ENCODE measurements at regions not wholly inside any gene's neighbourhood (a gene's known extent, or its start where the extent isn't known, plus 50 kb on each side); places are given as distances from the start of the nearest gene placed in this dataset.
A peak's percentile ranks its signal among the peaks of the same experiment; 100 is the strongest.

- no peak for DNase-seq
These were observed 1043.0 kb downstream of the VRK1 start for GRCh38 chr14:97840159-97840558.

GRCh38 chr14:97841762-97842161, 1044.6 kb downstream of the VRK1 start:
- no peak for DNase-seq

- no peak for DNase-seq
These were observed 1045.9 kb downstream of the VRK1 start for GRCh38 chr14:97843066-97843465.

GRCh38 chr14:97844042-97844441, 1046.9 kb downstream of the VRK1 start:
- DNase-seq, result no peak

DNA sequence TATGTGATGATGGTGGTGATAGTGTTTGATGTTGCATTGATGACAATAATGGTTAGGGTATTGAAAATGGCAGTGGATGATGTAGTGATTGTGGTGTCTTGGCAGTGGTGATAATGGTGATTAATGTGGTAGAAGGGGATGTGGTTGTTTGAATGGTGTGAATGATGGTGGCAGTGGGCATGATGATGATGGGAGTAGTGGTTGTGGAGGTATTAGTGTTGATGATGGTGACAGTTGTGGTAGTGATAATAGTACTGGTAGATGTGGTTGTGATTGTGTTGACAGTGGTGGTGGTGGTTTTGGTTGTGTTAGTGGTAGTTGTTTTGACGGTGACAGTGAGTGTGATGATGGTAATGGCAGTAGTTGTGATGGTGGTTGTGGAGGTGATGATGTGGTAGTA, 1049.0 kb downstream of the VRK1 start:
- DNase-seq, result no peak

DNA sequence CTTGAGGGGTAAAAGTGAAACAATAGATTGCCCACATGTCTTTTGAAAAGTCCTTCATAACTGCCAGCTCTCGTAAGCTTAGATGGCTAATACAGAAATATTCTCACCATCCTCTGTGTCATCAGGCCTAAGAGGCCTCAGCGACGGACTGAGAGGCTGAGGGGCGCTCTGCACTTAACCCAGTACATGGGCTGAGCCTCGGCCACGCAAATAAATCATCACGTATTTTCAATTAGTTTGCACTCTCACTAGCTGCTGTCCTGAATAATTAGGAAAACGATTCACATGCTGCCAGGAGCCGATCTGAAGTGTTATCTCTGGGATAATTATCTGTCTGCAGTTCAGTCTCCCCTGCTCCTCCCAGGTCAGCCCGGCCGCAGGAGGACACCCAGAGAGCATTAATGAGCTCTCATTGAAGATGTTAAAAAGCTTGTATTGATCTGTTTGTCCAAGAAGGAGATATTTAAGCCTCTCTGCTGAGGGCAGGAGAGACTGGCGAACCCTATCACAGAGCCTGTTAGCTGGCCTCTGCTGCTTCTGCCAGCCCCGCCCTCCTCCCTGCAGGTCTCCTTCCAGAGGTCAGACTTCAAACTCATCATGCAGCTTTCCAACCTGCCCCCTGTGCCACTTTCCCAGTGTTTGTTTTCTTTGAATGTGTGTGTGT, 1051.3 kb downstream of the VRK1 start:
- DNase-seq, result no peak

- DNase-seq, result no peak
These were observed 1053.3 kb downstream of the VRK1 start for GRCh38 chr14:97850466-97850865.

GRCh38 chr14:97850886-97851285, 1053.7 kb downstream of the VRK1 start:
- DNase-seq, result no peak

DNA sequence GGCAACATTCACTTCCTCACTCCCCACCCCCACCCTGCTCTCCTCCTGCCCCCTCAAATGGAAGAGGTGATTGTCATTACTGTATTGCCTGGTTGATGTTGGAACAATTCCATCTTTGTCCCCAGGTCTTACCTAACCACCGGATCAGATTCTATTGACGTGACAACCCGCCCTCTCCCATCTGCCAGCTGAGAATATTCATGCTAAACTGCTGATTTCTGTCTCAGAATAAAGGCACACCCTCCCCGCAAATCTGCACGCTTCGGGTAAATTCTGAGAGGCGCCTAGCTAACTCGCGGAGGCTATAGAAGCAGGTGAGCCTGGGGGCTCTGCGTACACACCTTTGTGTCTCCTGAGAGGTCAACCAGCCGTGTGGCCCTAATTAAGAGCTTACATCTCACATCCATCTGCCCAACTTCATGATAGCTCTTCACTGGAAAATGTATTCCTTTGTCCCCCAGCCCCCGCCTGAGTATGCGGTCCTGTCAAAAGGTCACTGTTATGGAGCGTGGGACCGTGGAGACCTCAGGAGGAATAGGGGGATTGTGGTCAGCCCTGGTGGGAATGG, 1054.3 kb downstream of the VRK1 start:
- DNase-seq, result peak; percentile 64

DNA sequence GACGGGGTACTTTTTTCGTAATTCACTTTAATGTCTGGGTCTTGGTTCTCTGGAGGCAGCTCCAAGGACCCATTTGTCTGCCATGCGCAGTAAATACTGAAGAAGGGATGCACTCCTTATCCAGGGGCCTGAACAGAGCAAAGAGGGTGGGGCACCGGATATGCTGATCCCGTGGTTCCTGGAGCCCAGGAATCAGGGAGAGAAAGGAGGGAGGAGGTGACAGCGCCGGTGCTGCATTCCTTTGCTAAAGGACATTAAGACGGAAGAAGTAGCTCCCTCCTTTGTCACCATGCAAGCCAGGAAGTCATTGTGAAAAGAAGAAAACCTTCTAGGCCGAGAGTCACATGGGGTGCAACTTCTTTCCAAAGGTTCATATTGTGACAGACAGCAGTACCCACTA, 1057.7 kb downstream of the VRK1 start:
- no peak for DNase-seq

GRCh38 chr14:97866195-97866594, 1069.0 kb downstream of the VRK1 start:
- no peak for DNase-seq

GRCh38 chr14:97866664-97867063, 1069.5 kb downstream of the VRK1 start:
- DNase-seq, result no peak

GRCh38 chr14:97873291-97873690, 1076.1 kb downstream of the VRK1 start:
- no peak for DNase-seq

GRCh38 chr14:97874394-97874793, 1077.2 kb downstream of the VRK1 start:
- no peak for DNase-seq

GRCh38 chr14:97878206-97878605, 1081.0 kb downstream of the VRK1 start:
- no peak for DNase-seq

GRCh38 chr14:97878727-97879126, 1081.5 kb downstream of the VRK1 start:
- DNase-seq, result no peak

DNA sequence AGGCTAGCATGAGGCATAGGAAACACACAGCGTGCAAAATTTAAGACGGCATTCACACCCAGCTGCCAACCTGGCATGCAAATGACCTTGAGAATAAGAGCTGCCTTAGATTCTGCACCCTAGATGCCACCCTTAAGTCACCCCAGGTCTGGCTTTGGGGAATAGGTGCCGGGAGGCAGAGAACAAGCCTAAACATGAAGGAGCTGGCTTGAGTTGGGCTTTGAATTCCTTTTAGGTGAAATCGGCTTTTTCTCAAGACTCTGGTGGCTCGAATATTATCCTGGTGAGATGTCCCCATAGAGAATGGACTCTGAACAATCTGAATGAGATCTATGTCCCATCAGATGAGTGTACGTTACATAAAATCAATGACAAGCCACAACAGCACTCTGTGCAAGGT, 1090.5 kb downstream of the VRK1 start:
- no peak for DNase-seq

DNA sequence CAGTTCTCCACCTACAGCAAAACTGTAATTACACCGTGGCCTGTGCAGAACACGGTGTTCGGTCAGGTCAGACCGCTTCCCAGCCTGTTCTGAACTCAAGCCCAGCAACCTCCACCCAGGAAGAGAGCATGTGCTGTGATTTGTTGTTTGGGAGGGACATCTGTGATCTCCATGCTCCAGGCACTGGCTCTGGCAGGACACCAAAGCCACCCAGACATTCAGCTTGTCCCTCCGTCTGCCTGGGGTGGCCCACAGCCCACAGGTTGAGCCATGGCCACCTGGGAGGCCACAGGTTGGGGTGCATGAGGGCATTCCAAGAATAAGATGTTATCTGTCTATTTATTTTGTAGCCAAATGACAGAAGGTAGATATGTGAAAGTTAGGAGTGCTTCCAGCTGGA, 1091.1 kb downstream of the VRK1 start:
- DNase-seq, result no peak

DNA sequence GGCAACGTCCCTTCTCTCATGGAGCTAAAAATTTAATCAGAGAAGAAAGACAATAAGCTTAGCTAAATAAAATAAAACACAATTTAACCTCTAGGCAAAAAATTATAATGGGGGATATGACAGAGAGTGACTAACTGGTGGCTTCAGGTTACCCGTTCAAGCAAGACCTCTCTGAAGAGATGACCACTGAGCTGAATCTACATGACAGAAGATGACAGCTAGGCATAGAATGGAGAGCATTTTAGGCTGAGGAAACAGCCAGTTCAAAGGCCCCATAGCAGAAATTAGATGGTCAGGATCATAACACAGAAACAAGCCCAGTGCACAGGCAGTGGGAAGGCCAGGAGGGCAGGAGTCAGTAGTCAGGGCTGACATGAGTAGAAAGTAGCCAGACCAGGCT, 1094.3 kb downstream of the VRK1 start:
- no peak for DNase-seq

DNA sequence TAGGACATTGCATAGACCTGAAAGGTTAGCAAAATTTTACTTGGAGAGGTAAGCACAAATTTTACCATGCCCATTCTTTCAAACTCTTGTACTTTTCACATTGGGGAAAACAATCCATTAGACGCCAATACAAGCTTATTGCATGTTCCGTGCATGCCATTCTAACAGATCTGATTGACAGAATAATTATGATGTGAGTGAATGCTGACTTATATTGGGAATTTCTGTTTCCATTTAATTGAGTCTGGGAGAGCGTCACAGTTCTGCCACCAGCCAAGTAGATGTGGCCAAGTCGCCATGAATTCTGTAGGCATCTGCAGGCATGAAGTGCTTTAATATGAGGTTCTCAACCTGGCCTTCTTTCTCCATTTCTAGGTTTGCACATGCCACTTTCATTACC, 1097.4 kb downstream of the VRK1 start:
- no peak for DNase-seq

- DNase-seq, result no peak
These were observed 1103.1 kb downstream of the VRK1 start for GRCh38 chr14:97900196-97900854.

GRCh38 chr14:97902630-97903029, 1105.4 kb downstream of the VRK1 start:
- DNase-seq, result no peak

- DNase-seq, result no peak
These were observed 1106.6 kb downstream of the VRK1 start for GRCh38 chr14:97903821-97904220.

DNA sequence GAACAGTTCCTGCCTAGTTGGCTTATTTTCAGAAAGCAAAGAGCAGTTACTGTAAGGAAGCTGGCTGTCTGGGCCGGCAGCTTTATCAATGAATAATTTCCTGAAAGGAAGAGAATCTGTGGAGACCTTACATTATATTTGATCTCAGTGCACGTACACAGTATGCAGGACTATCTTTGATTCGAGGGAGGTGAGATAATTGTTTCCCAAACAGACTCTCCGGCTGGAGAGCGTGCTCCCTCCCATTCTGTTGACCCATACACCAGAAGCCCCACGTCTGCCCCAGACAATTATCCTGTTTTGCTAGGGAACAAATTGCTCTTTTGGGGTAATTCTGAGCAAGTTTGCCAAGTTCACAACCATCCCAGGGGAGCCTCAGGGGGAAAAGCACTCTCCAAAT, 1115.0 kb downstream of the VRK1 start:
- DNase-seq, result no peak

- no peak for DNase-seq
These were observed 1118.9 kb downstream of the VRK1 start for GRCh38 chr14:97916100-97916499.

All from NCI-H2107 (cell line).